Omental fat pad (tissue), 3 donors: ENCODE measurements at regions not wholly inside any gene's neighbourhood (a gene's known extent, or its start where the extent isn't known, plus 50 kb on each side); places are given as distances from the start of the nearest gene placed in this dataset.

Experiments used
- ATAC-seq: fragments of 150-250 bp; one replicate; pipeline ENCODE4 v1.9.1; 2016; ENCODE audit warnings: mild to moderate bottlenecking, moderate library complexity; ENCODE audit not compliant: low FRiP score
- DNase-seq: peaks from one replicate; pipeline ENCODE4 v3.0.0-alpha.2; 2019; ENCODE audit warnings: low spot score
- TF ChIP-seq, protein P1 (sequence below), 3 donors: fragments of 450-650 bp; IDR thresholded peaks; one replicate each; pipeline ENCODE4 v1.5.1; 2016 to 2017; ENCODE audit warnings: antibody characterized with exemption in 3 of 3, mild to moderate bottlenecking in 3 of 3, moderate library complexity in 2 of 3

DNA sequence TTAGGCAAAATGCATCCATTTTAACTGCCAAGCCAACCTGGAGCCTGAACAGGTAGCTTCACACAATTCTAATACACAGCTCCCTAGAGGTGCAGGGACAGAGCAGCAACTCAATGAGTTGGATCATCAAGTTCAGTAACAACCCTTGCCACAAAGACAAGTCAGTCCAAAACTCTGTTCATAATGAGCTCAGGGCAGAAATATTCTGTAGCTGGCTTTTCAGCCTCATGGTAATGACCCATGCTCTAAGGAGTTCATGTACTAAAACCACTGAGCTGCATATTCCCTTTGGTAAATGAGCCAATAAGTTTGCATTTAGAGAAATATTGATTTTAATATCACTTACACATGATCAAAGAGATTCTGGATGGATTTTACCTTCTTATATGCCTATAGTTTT, 316.1 kb downstream of the SEC23A start:
- ATAC-seq (no peak), DNase-seq (no peak)
- TF ChIP-seq, protein P1, sequence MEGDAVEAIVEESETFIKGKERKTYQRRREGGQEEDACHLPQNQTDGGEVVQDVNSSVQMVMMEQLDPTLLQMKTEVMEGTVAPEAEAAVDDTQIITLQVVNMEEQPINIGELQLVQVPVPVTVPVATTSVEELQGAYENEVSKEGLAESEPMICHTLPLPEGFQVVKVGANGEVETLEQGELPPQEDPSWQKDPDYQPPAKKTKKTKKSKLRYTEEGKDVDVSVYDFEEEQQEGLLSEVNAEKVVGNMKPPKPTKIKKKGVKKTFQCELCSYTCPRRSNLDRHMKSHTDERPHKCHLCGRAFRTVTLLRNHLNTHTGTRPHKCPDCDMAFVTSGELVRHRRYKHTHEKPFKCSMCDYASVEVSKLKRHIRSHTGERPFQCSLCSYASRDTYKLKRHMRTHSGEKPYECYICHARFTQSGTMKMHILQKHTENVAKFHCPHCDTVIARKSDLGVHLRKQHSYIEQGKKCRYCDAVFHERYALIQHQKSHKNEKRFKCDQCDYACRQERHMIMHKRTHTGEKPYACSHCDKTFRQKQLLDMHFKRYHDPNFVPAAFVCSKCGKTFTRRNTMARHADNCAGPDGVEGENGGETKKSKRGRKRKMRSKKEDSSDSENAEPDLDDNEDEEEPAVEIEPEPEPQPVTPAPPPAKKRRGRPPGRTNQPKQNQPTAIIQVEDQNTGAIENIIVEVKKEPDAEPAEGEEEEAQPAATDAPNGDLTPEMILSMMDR (IDR thresholded peaks at IDR 0.05): no peak

DNA sequence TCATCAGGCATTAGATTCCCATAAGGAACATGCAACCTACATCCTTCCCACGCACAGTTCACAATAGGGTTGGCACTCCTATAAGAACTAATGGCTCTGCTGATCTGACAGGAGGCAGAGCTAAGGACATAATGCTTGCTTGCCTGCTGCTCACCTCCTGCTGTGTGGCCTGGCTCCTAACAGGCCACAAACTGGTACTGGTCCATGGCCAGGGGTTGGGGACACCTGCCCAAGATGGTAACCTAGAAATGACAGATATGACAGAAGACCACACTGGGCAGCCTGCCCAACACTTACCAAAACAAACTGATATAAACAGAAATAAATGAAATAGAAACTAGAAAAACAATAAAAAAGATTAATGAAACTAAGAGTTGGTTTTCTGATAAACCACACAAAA, 325.6 kb downstream of the SEC23A start:
- DNase-seq (no peak), ATAC-seq (no peak)
- TF ChIP-seq, protein P1 (IDR thresholded peaks at IDR 0.05): no peak

DNA sequence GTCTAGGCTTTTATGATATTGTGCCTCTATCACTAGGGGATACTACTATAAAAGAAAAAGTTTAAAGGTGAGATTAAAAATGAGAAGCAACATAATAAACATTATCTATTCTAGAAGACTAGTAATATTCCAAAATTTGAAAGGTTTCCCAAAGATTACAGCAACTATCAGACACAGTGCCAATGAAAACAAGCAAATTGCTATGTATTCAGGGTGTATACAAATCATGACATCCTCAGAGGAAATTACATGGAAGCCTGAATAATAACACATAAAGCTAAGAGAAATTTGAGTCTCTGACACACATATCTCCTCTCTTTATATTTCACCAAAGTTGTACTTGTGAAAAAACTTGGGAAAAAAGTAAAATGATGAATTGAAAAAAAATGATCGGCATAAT, 327.0 kb downstream of the SEC23A start:
- no peak for ATAC-seq
- TF ChIP-seq, protein P1 (IDR thresholded peaks at IDR 0.05): no peak

DNA sequence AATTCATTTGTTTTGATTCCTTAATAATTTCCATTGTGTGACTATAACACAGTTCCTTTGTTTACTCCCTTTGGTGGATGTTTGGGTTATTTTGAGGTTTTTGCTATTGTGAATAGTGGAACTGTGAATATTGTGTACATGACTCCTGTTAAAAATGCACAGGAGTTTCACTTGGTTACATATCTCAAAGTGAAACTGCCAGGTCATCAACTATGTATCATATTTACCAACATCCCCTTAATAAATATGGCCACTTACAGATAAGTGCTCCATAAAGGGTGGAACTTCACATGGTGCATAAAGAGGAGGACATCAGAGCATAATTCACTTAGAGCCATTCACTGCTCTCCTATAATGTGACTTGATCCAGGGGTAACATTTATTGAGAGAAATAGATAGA, 328.9 kb downstream of the SEC23A start:
- DNase-seq (no peak), ATAC-seq (no peak)
- TF ChIP-seq, protein P1 (IDR thresholded peaks at IDR 0.05): no peak

More for the DNA sequence above, 327.0 kb downstream of the SEC23A start:
- DNase-seq: no peak

DNA sequence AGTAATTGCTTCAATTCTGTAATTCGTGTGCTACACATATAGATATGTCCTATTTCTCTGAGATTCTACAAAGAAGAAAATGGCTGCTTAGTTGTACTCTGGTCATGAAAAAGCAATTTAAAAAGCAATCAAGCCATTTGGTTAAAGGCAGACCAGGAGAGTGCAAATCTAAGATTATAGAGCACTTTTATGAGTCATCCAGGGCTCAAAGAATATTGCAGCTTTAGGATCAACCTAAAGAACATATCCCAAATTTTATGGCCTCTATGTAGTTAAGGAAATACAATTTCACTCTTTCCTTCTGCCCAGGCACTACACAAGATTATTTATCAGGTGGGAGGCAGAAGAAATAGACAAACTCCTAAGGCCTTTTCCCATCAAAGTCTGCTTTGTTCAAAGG, 332.8 kb downstream of the SEC23A start:
- TF ChIP-seq, protein P1 (IDR thresholded peaks at IDR 0.05): no peak
- DNase-seq (no peak), ATAC-seq (no peak)

DNA sequence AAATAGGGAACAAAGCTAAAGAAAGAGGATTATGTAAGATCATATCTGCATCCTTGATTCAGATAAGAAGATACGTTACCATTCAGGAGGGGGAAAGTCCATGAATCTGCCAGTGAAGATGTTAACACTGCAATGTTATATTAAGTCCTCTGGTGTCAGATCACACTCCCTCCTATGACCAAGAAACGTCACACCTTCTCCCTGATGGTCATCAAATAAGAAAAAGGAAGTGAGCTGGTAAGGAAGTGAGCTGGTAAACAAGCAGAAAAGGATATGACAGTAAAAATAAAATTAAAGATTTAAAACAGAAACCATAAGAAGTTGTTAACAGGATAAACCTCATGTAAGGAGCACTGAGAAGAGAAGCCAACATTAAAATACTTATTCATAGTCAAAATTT, 340.2 kb downstream of the SEC23A start:
- no peak for ATAC-seq
- TF ChIP-seq, protein P1 (IDR thresholded peaks at IDR 0.05): no peak
- no peak for DNase-seq

DNA sequence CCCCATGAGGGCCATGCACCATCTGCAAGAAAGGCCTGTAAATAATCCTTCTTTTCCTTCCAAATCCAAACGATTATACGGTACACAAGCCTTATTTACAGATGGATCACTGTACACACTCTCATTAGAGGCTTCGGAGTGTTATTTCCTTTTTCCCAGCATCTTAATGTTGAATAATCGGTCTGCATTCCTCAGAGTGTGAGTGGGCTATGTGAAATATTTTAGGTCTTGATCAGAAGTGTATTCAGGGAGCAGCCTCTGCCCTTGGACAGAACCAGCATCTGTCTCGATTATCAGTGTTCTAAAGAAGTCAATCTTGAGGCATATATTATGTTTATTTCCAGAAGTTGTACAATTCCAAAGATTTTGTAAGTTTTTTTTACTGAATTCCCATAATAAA, 340.6 kb downstream of the SEC23A start:
- ATAC-seq: no peak

More for the DNA sequence above, 340.6 kb downstream of the SEC23A start:
- DNase-seq: no peak
- TF ChIP-seq, protein P1 (IDR thresholded peaks at IDR 0.05): no peak
